Colonic mucosa (tissue), 4 donors: ENCODE measurements at regions not wholly inside any gene's neighbourhood (a gene's known extent, or its start where the extent isn't known, plus 50 kb on each side); places are given as distances from the start of the nearest gene placed in this dataset.

Experiments used
- DNase-seq: peaks from one replicate; pipeline ENCODE4 v3.0.0-alpha.2; 2020
- H3K27ac ChIP-seq: fragments of 200-600 bp; one replicate; pipeline ENCODE4 v1.8.0; 2021
- H3K27me3 ChIP-seq: fragments of 200-600 bp; one replicate; pipeline ENCODE4 v1.8.0; 2021
- H3K36me3 ChIP-seq: fragments of 200-600 bp; one replicate; pipeline ENCODE4 v1.8.0; 2021
- H3K4me1 ChIP-seq: fragments of 200-600 bp; one replicate; pipeline ENCODE4 v1.8.0; 2021; ENCODE audit warnings: mild to moderate bottlenecking
- H3K4me3 ChIP-seq: fragments of 200-600 bp; one replicate; pipeline ENCODE4 v1.8.0; 2021
- H3K9ac ChIP-seq, 2 donors: one replicate each; pipeline ENCODE4 v1.7.0; 2013; ENCODE audit warnings: control low read depth in 2 of 2, low read depth in 2 of 2, low read length in 2 of 2
- H3K9me3 ChIP-seq: fragments of 200-600 bp; one replicate; pipeline ENCODE4 v1.8.0; 2021
- CTCF ChIP-seq: fragments of 200-600 bp; IDR thresholded peaks from one replicate; pipeline ENCODE4 v1.8.0; 2022; ENCODE audit warnings: antibody characterized with exemption, mild to moderate bottlenecking
- intact Hi-C: fragments of 100-400 bp; cut with DNase I; formaldehyde crosslinking; loops from one replicate; pipeline ENCODE4 v1.14.1; 2022
- donor health status: healthy.
- donor health status: DM: no; HTN: no; CAD: no.
- donor health status: DM: no; HTN: no; CAD: no.

DNA sequence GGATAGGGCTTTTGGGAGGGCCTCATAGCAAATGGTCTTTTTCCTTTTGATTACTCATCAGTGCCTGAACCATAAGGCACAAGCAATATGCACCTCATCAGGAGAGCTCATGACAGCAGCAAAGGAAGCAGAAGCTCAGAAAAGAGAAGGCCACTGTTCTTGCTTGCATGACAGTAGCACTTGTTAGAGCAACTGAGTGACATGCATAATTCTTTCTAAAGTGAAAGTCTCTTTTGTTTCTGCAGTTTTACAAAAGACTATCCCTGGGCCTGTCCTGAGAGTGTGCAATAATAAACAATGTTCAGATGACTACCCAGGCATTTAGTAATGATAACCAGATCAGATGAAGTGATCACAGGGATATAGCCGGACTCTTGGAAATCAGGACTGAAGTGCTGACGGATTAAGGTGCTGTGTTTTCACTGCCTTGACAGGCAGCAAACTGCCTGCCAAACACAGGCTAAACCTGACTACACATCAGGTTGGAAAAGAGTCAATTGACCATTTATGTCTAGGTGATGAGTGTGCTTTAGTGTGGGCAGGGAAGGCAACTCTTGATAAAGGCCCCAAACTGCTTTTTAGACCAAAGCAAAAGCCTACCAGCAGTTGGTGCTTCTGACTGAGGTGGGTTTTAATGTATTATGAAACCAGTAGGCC lies 1860.3 kb downstream of the TP53TG3F start:
- no peak for TF ChIP-seq CTCF
- Histone ChIP-seq H3K4me3 (no peak overlapping the region), H3K27me3 (no peaks in the 10 kb centered on the region), H3K4me1 (no peaks in the 10 kb centered on the region), H3K27ac (no peak overlapping the region), H3K36me3 (no peaks in the 10 kb centered on the region), H3K9ac (no peak overlapping the region), H3K9me3 (peaks cover under 1% of the 10 kb centered on the region)
- no peak for DNase-seq
- intact Hi-C loops, result no loop called here

GRCh38 chr16:35325936-35326335 lies 1866.5 kb downstream of the TP53TG3F start:
- H3K9ac ChIP-seq, result no peak overlapping the region
- no peaks in the 10 kb centered on the region for H3K27me3 ChIP-seq
- H3K4me3 ChIP-seq, result no peak overlapping the region
- no peaks in the 10 kb centered on the region for H3K4me1 ChIP-seq
- no peak for DNase-seq
- intact Hi-C loops, result no loop called here
- no peak for TF ChIP-seq CTCF
- H3K36me3 ChIP-seq, result no peaks in the 10 kb centered on the region
- no peaks in the 10 kb centered on the region for H3K9me3 ChIP-seq
- H3K27ac ChIP-seq, result no peak overlapping the region

- no peaks in the 10 kb centered on the region for H3K9me3 ChIP-seq
- no peak overlapping the region for H3K27ac ChIP-seq
- intact Hi-C loops, result no loop called here
- no peak for TF ChIP-seq CTCF
- no peaks in the 10 kb centered on the region for H3K4me1 ChIP-seq
- no peak overlapping the region for H3K4me3 ChIP-seq
- no peaks in the 10 kb centered on the region for H3K36me3 ChIP-seq
- H3K27me3 ChIP-seq, result no peaks in the 10 kb centered on the region
- DNase-seq, result no peak
- no peak overlapping the region for H3K9ac ChIP-seq
Observed at GRCh38 chr16:35339337-35339736, 1879.9 kb downstream of the TP53TG3F start.

DNA sequence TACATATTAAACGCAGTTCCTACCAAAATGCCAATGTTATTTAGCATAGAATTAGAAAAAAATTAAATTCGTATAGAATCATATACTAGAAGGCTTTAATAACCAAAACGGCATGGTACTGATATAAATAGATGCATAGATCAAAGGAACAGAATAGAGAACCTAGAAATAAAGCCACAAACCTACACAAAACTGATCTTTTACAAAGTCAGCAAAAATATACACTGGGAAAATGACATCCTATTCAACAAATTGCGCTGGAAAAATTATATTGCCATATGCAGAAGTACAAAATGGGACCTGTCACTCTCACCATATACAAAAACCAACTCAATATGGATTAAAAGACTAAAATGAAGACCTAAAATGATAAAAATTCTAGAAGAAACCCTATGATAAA lies 1882.6 kb downstream of the TP53TG3F start:
- intact Hi-C loops, result no loop called here
- no peaks in the 10 kb centered on the region for H3K4me1 ChIP-seq
- H3K27me3 ChIP-seq, result no peaks in the 10 kb centered on the region
- H3K9ac ChIP-seq, result no peak overlapping the region
- H3K27ac ChIP-seq, result no peak overlapping the region
- no peak for DNase-seq
- H3K9me3 ChIP-seq, result no peaks in the 10 kb centered on the region
- no peaks in the 10 kb centered on the region for H3K36me3 ChIP-seq
- no peak overlapping the region for H3K4me3 ChIP-seq
- TF ChIP-seq CTCF, result no peak

DNA sequence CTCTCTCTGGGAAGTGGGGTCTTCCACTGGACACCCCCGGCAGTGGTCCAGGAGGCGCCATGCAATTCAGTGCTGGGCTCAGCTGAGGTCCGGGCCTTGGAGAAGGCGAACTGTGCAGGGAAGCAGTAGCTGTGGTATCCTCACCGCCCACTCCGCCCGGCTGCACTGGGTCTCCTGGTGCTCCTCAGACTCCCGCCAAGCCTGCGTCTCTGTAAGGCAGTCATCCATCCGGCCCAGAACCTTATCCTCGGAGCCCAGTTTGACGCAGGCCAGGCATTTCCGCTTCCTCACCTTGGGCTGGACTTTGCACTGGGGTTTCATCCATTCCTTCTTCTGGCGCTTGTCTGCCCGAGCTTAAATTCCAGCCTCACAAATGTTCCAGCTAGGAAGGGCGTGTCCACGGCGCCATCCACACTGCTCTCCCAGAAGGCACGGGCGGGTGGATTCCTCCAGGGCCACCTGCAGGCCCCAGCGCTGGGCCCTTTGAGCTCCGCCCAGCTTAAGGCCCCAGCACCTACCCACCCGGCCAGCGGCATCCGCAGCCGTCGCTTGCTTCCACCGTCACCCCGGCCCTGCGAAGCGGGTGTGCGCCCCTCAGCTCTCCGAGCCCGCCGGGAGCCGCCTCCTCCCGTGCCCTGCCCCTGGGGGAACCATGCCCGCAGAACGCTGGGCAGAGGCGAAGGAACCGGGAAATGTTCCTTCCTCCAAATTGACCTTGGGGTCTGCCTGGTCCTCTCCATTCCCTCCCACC lies 1884.8 kb downstream of the TP53TG3F start:
- Histone ChIP-seq H3K27me3 (no peaks in the 10 kb centered on the region), H3K27ac (no peak overlapping the region), H3K9me3 (no peaks in the 10 kb centered on the region), H3K9ac (no peak overlapping the region), H3K4me3 (no peak overlapping the region), H3K4me1 (no peaks in the 10 kb centered on the region), H3K36me3 (no peaks in the 10 kb centered on the region)
- intact Hi-C loops, result no loop called here
- no peak for TF ChIP-seq CTCF
- DNase-seq, result no peak
